Naive thymus-derived CD4-positive, alpha-beta T cell (primary cell): ENCODE measurements at regions not wholly inside any gene's neighbourhood (a gene's known extent, or its start where the extent isn't known, plus 50 kb on each side); places are given as distances from the start of the nearest gene placed in this dataset.
A peak's percentile ranks its signal among the peaks of the same experiment; 100 is the strongest.

Experiments
- ATAC-seq: fragments of 150-1000 bp; cut with Tn5 transposase; 2 replicates; pipeline ENCODE4 v1.10.0; 2021; ENCODE audit warnings: mild to moderate bottlenecking, moderate library complexity
- CTCF ChIA-PET: fragments of 350-600 bp; sonication (Branson Sonifier 250); formaldehyde crosslinking; loops from one replicate; lab custom pipeline; 2021; ENCODE audit warnings: antibody characterized with exemption; lab: Charles Lee
- POLR2A ChIA-PET: fragments of 350-600 bp; sonication (Branson Sonifier 250); formaldehyde crosslinking; loops from one replicate; lab custom pipeline; 2021; ENCODE audit warnings: antibody characterized with exemption, inconsistent platforms; lab: Charles Lee
- DNase-seq, 9 donors: peaks; one replicate each; pipeline versions ENCODE4 v3.0.0 to v3.0.0-alpha.2; 2020 to 2022; ENCODE audit warnings: mixed read lengths in 1 of 9
- H3K27ac ChIP-seq: one replicate; pipeline ENCODE4 v1.7.0; 2013; ENCODE audit warnings: mild to moderate bottlenecking, low read depth, low read length, moderate library complexity
- H3K27me3 ChIP-seq, 2 donors: one replicate each; pipeline ENCODE4 v1.7.0; 2013; ENCODE audit warnings: low read length in 2 of 2, mild to moderate bottlenecking in 2 of 2, moderate library complexity in 2 of 2; ENCODE audit not compliant: control insufficient read depth in 2 of 2, insufficient read depth in 2 of 2
- H3K36me3 ChIP-seq, 3 experiments: 1 replicate in 2 of 3; 2 replicates in 1 of 3; pipeline ENCODE4 v1.7.0; 2013; ENCODE audit warnings: low read length in 3 of 3, mild to moderate bottlenecking in 3 of 3, moderate library complexity in 1 of 3; ENCODE audit not compliant: insufficient read depth in 3 of 3, control insufficient read depth in 2 of 3
- H3K4me1 ChIP-seq, 2 donors: one replicate each; pipeline ENCODE4 v1.7.0; 2013; ENCODE audit warnings: low read length in 2 of 2, mild to moderate bottlenecking in 2 of 2, moderate library complexity in 1 of 2; ENCODE audit not compliant: control insufficient read depth in 2 of 2, insufficient read depth in 2 of 2
- H3K4me3 ChIP-seq: 2 replicates; pipeline ENCODE4 v1.7.0; 2013; ENCODE audit warnings: mild to moderate bottlenecking, low read length
- H3K9me3 ChIP-seq, 3 experiments: 1 replicate in 2 of 3; 2 replicates in 1 of 3; pipeline ENCODE4 v1.7.0; 2013; ENCODE audit warnings: low read length in 3 of 3; ENCODE audit not compliant: control insufficient read depth in 2 of 3
- H3K27ac Mint-ChIP-seq, 9 donors: one replicate each; pipeline ENCODE4 v1.8.0; 2020 to 2022; ENCODE audit warnings: mixed read lengths in 9 of 9, mild to moderate bottlenecking in 8 of 9, moderate library complexity in 5 of 9, inconsistent platforms in 2 of 9
- H3K27me3 Mint-ChIP-seq, 5 donors: one replicate each; pipeline ENCODE4 v1.8.0; 2021 to 2022; ENCODE audit warnings: mixed read lengths in 5 of 5, mild to moderate bottlenecking in 1 of 5
- H3K36me3 Mint-ChIP-seq, 5 donors: one replicate each; pipeline ENCODE4 v1.8.0; 2020 to 2022; ENCODE audit warnings: mixed read lengths in 5 of 5, mild to moderate bottlenecking in 3 of 5, inconsistent platforms in 1 of 5
- H3K4me1 Mint-ChIP-seq, 7 donors: one replicate each; pipeline ENCODE4 v1.8.0; 2020 to 2022; ENCODE audit warnings: mixed read lengths in 7 of 7, mild to moderate bottlenecking in 3 of 7, inconsistent platforms in 1 of 7
- H3K4me3 Mint-ChIP-seq, 10 donors: one replicate each; pipeline ENCODE4 v1.8.0; 2020 to 2022; ENCODE audit warnings: mild to moderate bottlenecking in 10 of 10, mixed read lengths in 10 of 10, moderate library complexity in 6 of 10, inconsistent platforms in 2 of 10
- H3K9me3 Mint-ChIP-seq, 11 donors: one replicate each; pipeline ENCODE4 v1.8.0; 2020 to 2022; ENCODE audit warnings: mixed read lengths in 11 of 11, mild to moderate bottlenecking in 4 of 11, inconsistent platforms in 1 of 11, moderate library complexity in 1 of 11
- intact Hi-C, 2 donors: fragments of 100-400 bp; cut with micrococcal nuclease; formaldehyde crosslinking; loops; one replicate each; pipeline ENCODE4 v1.15.1; 2023

DNA sequence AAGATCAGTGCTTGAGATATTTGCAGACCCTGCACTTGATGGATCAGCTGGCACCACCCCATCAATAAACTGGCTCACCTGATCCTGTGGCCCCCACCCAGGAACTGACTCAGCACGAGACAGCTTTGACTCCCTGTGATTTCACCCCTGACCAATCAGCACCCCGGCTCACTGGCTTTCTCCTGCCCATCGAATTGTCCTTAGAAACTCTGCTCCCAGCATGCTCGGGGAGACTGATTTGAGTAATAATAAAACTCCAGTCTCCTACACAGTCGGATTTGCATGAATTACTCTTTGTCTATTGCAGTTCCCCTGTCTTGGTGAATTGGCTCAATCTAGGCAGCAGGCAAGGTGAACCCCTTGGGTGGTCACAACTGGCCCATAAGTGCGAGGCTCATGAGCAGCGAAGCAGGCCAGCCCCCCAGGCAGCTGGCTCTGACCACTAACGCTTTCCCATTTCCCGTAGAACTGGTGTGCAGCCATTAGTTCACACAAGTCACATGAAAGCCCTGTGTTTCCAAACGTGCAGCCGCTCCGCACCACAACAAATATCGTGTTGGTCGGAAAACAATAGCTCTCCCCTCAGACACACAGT is 79.6 kb downstream of the RSPH3 start:
- ATAC-seq (no peak), DNase-seq (no peak)
- ChIA-PET POLR2A (interaction anchor here (0.6 to 0.7 kb wide), 4 partner anchors 24 to 235 kb away, joined by 3 read pairs; no protein-coding TSS in a partner anchor), CTCF (interaction anchor here (0.7 kb wide), 1 partner anchor 18 kb away, joined by 3 read pairs; no protein-coding TSS in a partner anchor)
- H3K27ac ChIP-seq = no peak overlapping the region
- H3K27me3 ChIP-seq = no peaks in the 10 kb centered on the region
- H3K9me3 Mint-ChIP-seq = no peaks in the 10 kb centered on the region
- no peaks in the 10 kb centered on the region for H3K9me3 ChIP-seq
- intact Hi-C loops = no loop called here
- peaks cover 5 to 18% (median 14%) of the 10 kb centered on the region in 7 donors for H3K4me1 Mint-ChIP-seq
- H3K27me3 Mint-ChIP-seq = no peaks in the 10 kb centered on the region
- no peak overlapping the region for H3K4me3 ChIP-seq
- H3K4me1 ChIP-seq = peaks cover 8 to 13% of the 10 kb centered on the region in 2 donors
- H3K4me3 Mint-ChIP-seq = no peak overlapping the region
- H3K36me3 ChIP-seq = no peaks in the 10 kb centered on the region
- no peak overlapping the region for H3K27ac Mint-ChIP-seq
- H3K36me3 Mint-ChIP-seq = no peaks in the 10 kb centered on the region

DNA sequence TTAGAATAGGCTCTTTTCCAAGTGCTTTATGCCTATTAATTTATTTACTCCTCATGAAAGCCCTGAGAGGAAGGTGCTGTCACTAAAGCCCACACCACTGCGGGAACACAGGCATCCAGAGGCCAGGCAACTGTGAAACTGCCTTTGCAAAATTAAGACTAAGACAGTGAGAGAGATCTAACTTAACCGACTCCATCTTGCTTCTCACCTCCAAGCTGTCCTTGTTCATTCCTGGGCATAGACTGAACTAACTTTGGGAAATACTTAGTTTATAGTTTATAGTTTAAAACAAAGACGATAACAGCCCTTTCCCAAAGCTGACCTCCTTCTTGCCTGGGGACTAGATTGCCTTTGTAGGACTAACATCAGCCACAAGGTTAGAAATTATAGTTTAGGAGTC is 80.1 kb downstream of the RSPH3 start:
- Mint-ChIP-seq H3K27me3 (no peaks in the 10 kb centered on the region), H3K27ac (peak overlapping the region in 1 of 9 donors; percentile 17), H3K4me1 (peaks cover 5 to 22% (median 14%) of the 10 kb centered on the region in 7 donors), H3K36me3 (peaks cover 0 to 3% (median 0%) of the 10 kb centered on the region in 5 donors), H3K9me3 (no peaks in the 10 kb centered on the region), H3K4me3 (no peak overlapping the region)
- Histone ChIP-seq H3K27me3 (no peaks in the 10 kb centered on the region), H3K27ac (no peak overlapping the region), H3K4me3 (no peak overlapping the region), H3K4me1 (peaks cover 8 to 13% of the 10 kb centered on the region in 2 donors), H3K9me3 (no peaks in the 10 kb centered on the region), H3K36me3 (no peaks in the 10 kb centered on the region)
- ChIA-PET POLR2A (no interaction called here), CTCF (interaction anchor here (0.7 kb wide), 1 partner anchor 17 kb away, joined by 3 read pairs; no protein-coding TSS in a partner anchor)
- DNase-seq (no peak), ATAC-seq (no peak)
- intact Hi-C loops = no loop called here

DNA sequence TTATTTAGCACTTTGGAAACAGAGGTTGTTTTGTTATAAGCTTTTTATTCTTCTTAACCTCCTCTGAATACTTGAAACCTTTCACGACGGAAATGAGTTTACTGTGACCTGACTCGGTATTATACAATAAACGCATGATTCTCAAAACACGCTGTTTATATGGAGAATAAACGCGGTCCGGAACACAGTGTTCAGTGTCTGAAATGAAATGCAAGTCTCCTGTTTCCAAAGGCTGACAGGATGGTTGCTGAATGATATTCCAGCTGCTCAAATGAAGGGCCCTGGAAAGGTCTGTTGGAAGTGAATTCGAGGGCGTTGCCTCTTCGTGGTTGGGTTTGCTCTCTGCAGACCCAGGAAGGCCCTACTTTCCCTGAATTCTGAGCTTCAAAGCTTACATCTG is 83.4 kb downstream of the RSPH3 start:
- ChIA-PET POLR2A (interaction anchor here (0.6 to 1.5 kb wide), 3 partner anchors 47 to 269 kb away, joined by 3 to 7 read pairs (median 4); no protein-coding TSS in a partner anchor), CTCF (no interaction called here)
- no peaks in the 10 kb centered on the region for H3K9me3 Mint-ChIP-seq
- no peak overlapping the region for H3K27ac ChIP-seq
- peak overlapping the region in 2 of 9 donors; percentile 17 to 90 for H3K27ac Mint-ChIP-seq
- H3K27me3 ChIP-seq = no peaks in the 10 kb centered on the region
- no peaks in the 10 kb centered on the region for H3K27me3 Mint-ChIP-seq
- peaks cover 20 to 26% of the 10 kb centered on the region in 2 donors for H3K4me1 ChIP-seq
- ATAC-seq (no peak), DNase-seq (no peak)
- peaks cover 21 to 45% (median 34%) of the 10 kb centered on the region in 7 donors for H3K4me1 Mint-ChIP-seq
- no peak overlapping the region for H3K4me3 ChIP-seq
- no peaks in the 10 kb centered on the region for H3K36me3 ChIP-seq
- H3K9me3 ChIP-seq = no peaks in the 10 kb centered on the region
- no peak overlapping the region for H3K4me3 Mint-ChIP-seq
- peaks cover 0 to 4% (median 0%) of the 10 kb centered on the region in 5 donors for H3K36me3 Mint-ChIP-seq
- intact Hi-C loops = no loop called here

DNA sequence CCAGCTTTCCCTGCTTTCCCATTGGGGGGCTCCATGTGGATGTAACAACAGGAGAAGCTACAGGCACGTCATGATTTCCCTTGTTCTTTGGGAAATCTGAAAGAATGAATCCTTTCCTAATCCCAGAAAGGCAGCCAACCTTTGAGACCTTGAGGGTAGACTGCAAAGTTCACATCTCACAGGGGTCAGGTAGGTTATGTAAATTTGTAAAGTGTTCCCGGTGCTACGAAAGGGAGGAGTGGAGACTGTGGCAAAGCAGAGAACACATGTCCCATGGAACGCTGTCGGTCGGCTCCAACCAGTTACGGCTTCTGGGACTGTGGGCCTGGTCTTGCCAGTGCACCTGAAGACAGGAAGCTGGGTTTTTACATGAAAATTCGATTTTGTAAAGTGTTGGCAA is 85.1 kb downstream of the RSPH3 start:
- POLR2A ChIA-PET = no interaction called here
- H3K4me3 ChIP-seq = no peak overlapping the region
- DNase-seq (no peak), ATAC-seq (no peak)
- no peak overlapping the region for H3K27ac ChIP-seq
- H3K36me3 ChIP-seq = no peaks in the 10 kb centered on the region
- H3K27ac Mint-ChIP-seq = peak overlapping the region in 4 of 9 donors; percentile 20 to 64 (median 59)
- peaks cover 36 to 37% of the 10 kb centered on the region in 2 donors for H3K4me1 ChIP-seq
- H3K9me3 ChIP-seq = no peaks in the 10 kb centered on the region
- peaks cover 0 to 4% (median 0%) of the 10 kb centered on the region in 5 donors for H3K36me3 Mint-ChIP-seq
- H3K27me3 ChIP-seq = no peaks in the 10 kb centered on the region
- H3K9me3 Mint-ChIP-seq = no peaks in the 10 kb centered on the region
- CTCF ChIA-PET = no interaction called here
- H3K4me3 Mint-ChIP-seq = no peak overlapping the region
- intact Hi-C loops = no loop called here
- no peaks in the 10 kb centered on the region for H3K27me3 Mint-ChIP-seq
- H3K4me1 Mint-ChIP-seq = peaks cover 29 to 62% (median 50%) of the 10 kb centered on the region in 7 donors

DNA sequence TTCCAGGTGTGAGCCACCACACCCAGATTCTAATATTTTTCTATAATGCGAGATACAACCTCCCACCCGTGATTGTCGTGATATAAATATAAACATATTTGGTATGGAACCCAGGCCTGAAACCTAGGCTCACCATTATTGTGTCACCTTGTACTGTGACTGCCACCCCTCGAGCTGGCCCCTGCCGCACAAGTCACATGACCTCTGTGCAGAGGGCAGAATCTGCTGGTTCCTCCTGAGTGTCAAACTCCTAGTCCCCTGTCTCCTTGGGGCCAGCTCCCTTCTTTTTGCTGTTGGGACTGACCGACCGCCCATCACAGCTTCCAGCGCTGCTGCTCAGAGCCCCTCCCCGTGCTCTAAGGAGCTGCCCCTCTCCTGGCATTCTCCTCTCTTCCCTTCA is 86.4 kb downstream of the RSPH3 start:
- Mint-ChIP-seq H3K27ac (peak overlapping the region in 3 of 9 donors; percentile 55 to 83 (median 77)), H3K4me1 (peaks cover 31 to 64% (median 53%) of the 10 kb centered on the region in 7 donors), H3K36me3 (peaks cover 0 to 4% (median 0%) of the 10 kb centered on the region in 5 donors), H3K4me3 (no peak overlapping the region), H3K27me3 (no peaks in the 10 kb centered on the region), H3K9me3 (no peaks in the 10 kb centered on the region)
- no peaks in the 10 kb centered on the region for H3K36me3 ChIP-seq
- H3K4me3 ChIP-seq = no peak overlapping the region
- no peaks in the 10 kb centered on the region for H3K27me3 ChIP-seq
- no peak overlapping the region for H3K27ac ChIP-seq
- ChIA-PET CTCF (no interaction called here), POLR2A (interaction anchor here (0.7 kb wide), 1 partner anchor 479 kb away, joined by 5 read pairs; no protein-coding TSS in a partner anchor)
- H3K4me1 ChIP-seq = peaks cover 36 to 40% of the 10 kb centered on the region in 2 donors
- H3K9me3 ChIP-seq = no peaks in the 10 kb centered on the region
- intact Hi-C loops = no loop called here
- ATAC-seq = no peak
- no peak for DNase-seq

DNA sequence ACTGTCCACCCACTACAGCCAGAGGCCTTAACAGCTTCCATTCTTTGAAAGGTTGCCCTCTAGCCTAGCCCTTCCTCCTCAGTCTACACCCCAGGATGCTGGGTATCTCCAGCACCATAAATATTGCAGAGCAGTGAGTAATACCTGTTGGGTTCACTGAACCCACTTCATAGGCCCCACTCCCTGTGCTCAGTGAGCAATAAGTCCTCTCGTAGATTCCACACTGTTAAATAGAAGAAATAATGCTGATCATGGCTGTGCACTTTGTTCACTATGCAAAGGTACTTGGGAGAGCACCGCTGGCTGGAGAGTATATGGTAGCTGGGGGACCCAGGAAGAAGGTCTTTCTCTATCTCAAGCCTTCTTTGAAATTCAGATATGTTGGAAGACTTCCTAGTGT is 87.3 kb downstream of the RSPH3 start:
- H3K4me3 Mint-ChIP-seq = peak overlapping the region in 6 of 10 donors; percentile 23 to 82 (median 71)
- peaks cover 0 to 2% (median 0%) of the 10 kb centered on the region in 11 donors for H3K9me3 Mint-ChIP-seq
- peaks cover 28 to 56% (median 46%) of the 10 kb centered on the region in 7 donors for H3K4me1 Mint-ChIP-seq
- Histone ChIP-seq H3K4me1 (peaks cover 33 to 40% of the 10 kb centered on the region in 2 donors), H3K4me3 (no peak overlapping the region), H3K9me3 (no peaks in the 10 kb centered on the region), H3K27me3 (no peaks in the 10 kb centered on the region), H3K27ac (no peak overlapping the region), H3K36me3 (no peaks in the 10 kb centered on the region)
- CTCF ChIA-PET = interaction anchor here (0.7 kb wide), 1 partner anchor 59 kb away, joined by 3 read pairs; no protein-coding TSS in a partner anchor
- DNase-seq (no peak), ATAC-seq (no peak)
- H3K27me3 Mint-ChIP-seq = no peaks in the 10 kb centered on the region
- H3K27ac Mint-ChIP-seq = peak overlapping the region in 8 of 9 donors; percentile 7 to 84 (median 54)
- intact Hi-C loops = no loop called here
- POLR2A ChIA-PET = interaction anchor here (1.3 to 1.4 kb wide), 2 partner anchors 9 to 38 kb away, joined by 4 to 6 read pairs; no protein-coding TSS in a partner anchor
- H3K36me3 Mint-ChIP-seq = peaks cover 0 to 4% (median 0%) of the 10 kb centered on the region in 5 donors
